ENCODE measurements at regions not wholly inside any gene's neighbourhood (a gene's known extent, or its start where the extent isn't known, plus 50 kb on each side); places are given as distances from the start of the nearest gene placed in this dataset.

DNA sequence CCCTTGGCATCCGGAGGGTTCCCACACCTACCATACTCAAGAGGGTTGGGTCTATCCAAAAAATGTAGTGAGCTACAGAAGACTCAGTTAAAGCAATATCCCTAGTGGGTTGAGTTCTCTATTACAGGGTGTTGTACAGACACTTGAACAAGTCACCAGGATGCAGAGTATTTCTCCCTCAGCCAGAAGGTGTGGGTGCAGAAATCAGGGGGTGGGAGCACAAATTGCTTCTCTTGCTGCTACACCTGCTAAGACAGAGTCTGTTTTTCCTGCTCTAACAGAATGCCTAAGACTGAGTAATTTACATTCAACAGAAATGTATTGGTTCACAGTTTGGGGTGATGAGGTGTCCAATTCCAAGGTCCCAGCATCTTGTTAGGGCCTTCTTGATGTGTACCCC, 433.4 kb downstream of the TCERG1L start:
- TF ChIP-seq CTCF (IDR thresholded peaks at IDR 0.05), result no peak
- no peak for TF ChIP-seq POLR2A (IDR thresholded peaks at IDR 0.05)
- TF ChIP-seq POLR2AphosphoS5 (IDR thresholded peaks at IDR 0.05), result no peak
- no peak for TF ChIP-seq EP300 (IDR thresholded peaks at IDR 0.05; ENCODE audit: low read depth)
